COLO829 (cell line): ENCODE measurements at regions not wholly inside any gene's neighbourhood (a gene's known extent, or its start where the extent isn't known, plus 50 kb on each side); places are given as distances from the start of the nearest gene placed in this dataset.
"Not testable (repeated sequence)": the region's sequence is repeated elsewhere in the genome, so short reads cannot be mapped to it uniquely, and the experiment has no call there.

Experiments used
- DNase-seq: peaks from one replicate; pipeline ENCODE4 v3.0.0; 2012; ENCODE audit warnings: low spot score

DNA sequence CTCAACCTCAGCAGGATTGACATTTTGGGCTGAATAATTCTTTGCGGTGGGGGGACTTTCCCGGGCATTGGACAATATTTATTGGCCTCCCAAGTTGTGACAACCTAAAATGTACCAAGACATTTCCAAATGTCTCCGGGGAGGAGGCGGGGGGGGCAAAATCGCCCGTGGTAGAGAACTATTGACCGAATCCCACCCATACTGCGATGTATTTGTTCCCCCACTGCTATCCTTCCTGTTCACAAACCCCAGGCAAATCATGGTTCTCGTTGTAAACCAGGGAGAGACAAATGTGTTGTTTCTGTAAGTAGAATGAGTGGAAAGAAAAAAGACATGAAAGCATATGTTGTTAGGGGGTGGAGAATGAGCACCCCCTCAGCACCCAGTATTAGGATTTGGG lies 141.9 kb downstream of the PSAT1 start:
- DNase-seq, result no peak

DNA sequence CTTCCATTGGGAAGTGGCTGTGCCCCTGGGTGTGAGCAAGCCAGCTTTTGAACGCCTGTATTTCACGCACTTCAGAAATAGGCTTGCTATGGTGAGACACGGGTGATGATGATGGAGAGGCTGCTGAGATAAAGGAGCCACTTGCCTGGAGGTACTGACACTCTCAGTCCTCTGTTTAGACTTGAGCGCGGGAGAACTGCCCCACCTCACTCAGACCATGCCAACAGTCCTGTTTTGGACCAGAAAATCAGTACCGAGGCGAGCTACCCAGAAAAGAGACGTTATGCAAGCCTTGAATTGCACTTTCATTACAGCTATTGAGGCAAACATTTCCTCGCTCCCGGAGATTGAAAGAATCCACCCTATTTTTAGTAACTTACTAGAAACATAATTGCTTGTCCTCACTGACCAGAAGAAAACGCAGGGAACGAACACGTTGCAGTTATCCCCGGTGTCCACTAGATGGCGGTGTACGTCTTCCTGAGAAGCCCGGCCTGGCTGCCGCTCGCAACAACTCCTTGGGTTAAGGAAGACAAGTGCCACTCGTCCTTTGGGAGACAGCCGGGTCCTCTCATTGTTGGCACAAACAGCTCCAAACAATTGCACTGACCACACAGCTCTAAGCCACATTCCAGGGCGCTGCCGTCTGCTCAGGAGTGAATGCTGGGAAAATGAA lies 142.4 kb downstream of the PSAT1 start:
- DNase-seq, result peak; percentile 81

DNA sequence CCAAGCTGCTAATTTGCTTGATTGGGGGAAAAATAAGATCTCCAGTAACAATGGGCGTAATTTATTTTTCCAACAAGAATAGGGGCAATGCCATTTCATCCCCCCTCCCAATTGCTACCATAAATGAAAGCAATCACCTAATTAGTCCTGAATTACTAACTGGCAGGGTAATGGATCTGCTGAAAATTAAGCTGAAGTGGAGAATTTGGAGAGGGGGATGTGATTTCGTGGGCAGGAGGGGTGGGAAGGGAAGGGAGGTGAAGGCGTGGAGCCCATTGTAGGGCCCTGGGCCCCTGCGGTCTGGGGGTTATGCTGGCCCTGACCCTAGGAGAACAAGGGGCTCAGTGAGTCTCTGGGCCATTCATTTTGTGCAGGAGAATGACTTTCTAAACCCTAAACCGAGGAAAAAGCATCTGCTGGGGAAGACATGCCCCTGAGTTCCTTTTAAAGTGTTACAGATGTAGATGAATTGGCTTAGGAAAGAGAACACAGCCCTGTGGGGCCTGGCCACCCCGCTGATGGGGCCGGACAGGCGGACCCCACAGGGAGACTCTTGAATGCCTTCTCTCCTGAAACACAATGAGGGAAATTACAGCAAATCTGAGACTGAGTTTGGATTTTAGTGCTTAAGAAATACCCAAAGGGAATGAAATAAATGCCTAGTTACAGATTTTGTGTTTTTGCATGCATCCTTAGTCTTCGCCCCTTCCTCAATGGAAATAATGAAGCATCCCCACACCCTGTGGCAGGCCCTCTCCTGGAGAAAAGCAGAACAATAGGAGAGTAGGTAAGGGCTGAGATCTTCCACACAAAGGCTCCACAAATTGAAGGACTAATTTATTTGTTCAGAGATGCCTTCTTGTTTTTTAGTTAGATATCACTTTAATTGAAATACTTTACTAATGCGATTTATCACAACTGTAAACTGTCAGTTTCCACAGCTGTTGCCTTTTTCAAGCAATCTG lies 143.2 kb downstream of the PSAT1 start:
- no peak for DNase-seq

DNA sequence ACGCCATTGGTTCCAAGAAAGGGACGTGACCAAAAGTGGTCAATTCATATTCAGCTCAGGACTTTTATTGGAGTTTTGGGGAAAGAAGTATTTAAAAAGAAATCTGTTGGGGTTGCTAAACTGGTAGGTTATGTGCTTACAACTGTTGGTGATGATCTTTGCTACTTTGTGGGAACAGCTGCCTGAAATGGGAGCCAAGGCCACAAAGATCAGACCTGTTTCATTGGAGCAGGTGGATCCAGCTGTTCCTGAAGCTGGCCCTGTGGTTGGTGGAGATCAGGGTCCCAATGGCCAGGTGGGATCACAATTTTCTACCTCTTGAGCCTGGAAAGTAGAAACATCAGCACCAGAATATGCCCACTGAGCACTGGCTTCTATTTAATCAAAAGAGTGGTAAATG lies 144.5 kb downstream of the PSAT1 start:
- no peak for DNase-seq

DNA sequence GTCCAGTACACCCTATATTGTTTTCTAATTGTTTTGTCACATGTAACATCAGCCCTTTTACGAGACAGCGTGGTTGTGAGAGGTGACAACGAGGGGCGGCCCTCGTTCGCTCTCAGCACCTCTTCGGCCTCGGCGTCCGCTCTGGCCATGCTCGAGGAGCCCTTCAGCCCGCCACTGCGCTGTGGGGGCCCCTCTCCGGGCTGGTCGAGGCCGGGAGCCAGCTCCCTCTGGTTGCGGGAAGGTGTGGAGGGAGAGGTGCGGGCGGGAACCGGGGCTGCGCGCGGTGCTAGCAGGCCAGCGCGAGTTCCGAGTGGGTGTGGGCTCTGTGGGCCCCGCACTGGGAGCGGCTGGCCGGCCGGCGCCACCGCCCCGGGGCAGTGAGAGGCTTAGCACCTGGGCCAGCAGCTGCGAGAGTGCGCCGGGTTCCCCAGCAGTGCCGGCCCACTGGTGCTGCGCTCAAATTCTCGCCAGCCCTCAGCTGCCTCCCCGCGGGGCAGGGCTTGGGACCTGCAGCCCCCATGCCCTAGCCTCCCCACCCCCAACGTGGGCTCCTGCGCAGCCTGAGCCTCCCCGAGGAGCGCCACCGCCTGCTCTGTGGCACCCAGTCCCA lies 145.0 kb downstream of the PSAT1 start:
- DNase-seq, result no peak

DNA sequence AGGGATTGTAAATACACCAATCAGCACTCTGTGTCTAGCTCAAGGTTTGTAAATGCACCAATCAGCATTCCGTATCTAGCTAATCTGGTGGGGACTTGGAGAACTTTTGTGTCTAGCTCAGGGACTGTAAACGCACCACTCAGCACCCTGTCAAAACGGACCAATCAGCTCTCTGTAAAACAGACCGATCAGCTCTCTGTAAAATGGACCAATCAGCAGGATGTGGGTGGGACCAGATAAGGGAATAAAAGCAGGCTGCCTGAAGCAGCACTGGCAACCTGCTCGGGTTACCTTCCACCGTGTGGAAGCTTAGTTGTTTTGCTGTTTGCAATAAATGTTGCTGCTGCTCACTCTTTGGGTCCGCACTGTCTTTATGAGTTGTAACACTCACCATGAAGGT lies 145.7 kb downstream of the PSAT1 start:
- not testable (repeated sequence) for DNase-seq

DNA sequence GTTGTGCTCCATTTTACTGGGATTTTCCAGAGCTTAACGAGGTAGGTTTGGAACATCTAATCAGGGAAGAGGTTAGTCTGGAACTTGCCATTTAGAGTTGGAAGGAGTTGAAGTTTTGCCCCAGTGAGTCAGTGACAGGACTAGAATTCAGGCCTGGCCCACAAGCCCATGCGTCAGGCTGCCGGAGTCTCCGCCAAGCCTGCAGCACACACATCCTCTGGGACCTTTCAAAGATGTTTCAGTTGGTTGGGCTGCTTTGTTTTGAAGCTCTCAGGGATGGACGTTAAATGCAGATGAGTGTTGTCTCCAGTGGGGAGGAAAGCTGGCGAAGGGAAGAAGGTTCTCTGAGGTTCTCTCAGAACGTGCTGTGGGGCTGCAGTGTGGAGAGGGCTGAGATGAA lies 147.0 kb downstream of the PSAT1 start:
- DNase-seq, result no peak

DNA sequence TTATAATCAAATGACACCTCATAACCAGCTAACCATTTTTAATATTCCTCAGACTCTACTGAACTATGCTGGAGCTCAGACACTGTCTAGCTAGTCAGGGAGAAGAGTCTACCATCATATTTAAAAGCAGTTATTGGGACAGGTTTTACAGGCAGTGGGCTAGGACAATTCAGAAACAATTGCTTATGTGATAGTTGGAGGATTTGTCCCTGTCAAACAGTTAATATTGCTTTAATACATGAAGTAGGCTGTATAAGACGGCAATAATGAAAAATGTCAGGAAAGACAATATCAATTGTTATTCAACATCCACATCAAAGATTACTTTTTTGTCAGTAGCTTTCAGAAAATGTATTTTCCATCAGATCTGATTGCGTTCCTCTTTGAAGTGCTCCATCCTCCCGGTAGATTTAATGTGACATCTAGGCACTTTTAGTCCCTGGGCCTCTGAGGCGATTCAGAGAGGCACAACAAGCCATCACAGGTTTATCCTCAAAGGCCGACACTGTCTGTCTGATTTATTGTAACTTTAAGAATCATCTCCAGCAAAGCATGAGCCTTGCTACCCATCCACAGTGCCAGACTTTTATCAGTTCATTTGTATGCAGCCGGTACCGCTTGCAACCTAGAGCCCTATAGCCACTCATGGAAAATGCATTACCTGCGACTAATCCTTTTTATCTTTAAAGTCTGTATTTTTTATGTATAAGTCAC lies 152.2 kb downstream of the PSAT1 start:
- DNase-seq, result no peak

DNA sequence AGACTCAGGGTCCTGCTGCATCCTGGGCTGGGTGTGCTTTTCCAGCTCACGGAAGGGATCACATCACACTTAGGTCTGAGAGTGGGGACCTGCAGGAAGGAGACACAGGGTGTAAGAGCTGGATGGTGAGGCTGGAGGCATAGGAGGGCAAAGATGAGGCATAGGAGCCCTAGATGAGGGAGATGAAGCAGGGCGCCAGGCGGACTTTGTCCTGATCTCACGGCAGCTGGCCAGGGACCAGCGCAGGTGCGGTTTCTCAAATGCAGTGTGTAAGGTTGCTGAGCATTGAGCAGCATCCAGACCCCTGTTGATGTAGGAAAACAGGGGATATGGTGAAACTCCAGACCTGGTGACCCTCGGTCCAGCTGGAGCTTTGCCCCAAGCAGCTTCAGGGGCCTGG lies 156.5 kb downstream of the PSAT1 start:
- DNase-seq, result no peak

DNA sequence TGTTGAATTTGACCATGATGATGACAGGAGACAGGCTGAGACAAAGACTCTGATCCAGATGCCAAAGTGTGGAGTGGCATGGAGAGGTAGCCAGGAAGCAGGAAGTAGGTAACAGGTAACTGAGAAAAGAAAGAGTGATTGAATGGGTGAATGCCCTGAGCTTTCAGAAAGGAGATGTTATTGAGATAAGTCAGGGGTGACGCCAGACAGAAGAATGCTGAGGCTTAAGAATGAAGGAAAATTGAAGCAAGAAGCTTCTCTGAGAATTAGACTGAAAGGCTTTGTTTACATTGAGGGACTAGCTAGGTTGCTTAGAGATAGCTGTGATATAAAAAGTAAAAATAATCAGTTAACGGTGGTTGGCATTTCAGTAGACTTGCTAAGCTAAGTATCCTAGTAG lies 165.7 kb downstream of the PSAT1 start:
- DNase-seq, result no peak

DNA sequence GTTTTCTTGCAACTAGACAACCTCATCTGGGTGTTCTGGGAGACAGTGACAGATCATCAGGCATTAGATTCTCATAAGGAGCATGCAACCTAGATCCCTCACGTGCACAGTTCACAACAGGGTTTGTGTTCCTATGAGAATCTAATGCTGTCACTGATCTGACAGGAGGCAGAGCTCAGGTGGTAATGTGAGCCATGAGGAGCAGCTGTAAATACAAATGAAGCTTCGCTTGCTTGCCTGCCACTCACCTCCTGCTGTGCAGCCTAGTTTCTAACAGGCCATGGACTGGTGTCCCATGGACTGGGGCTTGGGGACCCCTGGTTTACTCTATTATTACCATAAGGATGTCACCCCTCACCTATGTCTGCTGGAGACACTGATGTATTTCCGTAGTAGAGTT lies 166.8 kb downstream of the PSAT1 start:
- no peak for DNase-seq

DNA sequence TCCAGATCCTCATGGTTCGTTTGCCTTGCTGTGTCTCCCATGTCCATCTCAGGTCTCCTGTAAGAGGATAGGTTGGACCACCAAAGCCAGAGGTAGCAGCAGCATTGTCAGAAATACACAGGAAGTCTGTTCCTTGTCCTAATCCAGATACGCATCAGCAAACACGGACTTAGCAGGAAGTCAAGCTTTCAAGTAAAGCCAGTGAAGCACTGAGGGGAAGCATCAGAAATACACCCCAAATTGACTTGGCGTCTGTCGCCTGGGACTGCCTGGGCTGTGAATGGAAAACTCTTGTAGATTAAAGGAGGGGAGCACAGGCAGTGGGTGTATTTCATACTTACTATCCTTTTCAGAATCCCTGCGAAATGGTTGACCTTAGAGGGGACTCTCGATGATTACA lies 171.3 kb downstream of the PSAT1 start:
- no peak for DNase-seq

DNA sequence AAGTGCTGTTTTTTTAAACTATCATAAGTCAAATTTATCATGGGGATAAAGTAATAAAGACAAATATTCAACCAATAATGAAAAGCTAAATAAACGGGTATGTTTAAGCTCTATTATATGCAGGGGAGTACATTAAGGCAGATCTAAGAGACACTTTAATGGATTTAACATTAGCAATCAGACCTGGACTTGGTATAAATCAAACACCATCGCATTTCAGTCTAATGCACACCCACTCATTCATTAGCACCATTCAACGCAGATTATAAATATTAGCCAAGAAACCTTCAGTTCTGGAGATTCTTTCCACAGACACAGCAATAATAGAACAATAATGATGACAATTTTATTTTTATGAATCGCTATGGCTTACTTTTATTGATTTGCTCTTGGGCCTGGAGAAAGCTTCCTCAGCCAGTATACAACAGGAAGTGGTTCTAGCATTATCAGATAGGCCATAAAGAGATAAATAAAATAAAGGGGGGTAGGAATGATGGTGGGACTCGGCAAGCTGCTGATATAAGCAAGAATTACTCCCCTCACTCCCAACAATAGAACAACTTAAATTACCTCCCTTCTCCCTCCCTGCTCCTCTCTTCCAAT lies 172.2 kb downstream of the PSAT1 start:
- no peak for DNase-seq

DNA sequence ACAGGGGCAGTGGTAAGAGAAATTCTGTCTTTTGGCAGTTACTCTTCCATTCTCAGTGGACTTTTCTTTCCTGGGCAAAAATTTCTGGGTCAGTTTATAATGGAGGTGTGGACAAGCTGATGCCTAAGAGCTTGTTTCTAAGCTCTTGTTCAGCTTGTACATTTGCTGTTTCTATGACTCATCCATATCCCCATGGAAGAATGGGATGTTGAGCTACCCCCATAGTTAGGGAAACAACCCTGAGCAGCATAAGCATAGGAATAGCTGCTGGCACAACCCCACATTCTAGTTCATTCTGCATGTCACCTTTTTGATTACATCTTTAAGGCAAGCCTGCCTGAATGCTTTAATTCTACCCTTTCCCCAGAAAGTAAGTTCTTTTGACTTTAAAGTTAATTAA lies 173.3 kb downstream of the PSAT1 start:
- DNase-seq, result no peak

DNA sequence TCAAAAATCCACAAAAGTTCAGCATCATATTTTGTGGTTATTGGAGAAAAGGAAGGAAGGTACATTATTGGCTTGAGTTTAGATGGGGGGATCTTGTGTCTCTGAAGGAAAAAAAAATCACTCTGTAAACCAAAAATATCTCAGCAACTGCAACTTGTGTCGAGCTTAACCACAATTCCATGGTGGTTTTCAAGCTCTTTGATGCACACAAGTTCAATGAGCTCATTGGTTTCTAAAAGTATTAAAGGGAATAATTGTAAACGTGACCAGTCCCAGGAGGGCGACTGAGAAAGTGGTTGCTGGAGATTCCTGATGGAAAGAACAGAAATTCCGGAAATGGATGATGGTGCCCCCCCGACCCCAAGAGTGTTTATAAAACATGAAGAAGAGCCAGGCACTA lies 173.8 kb downstream of the PSAT1 start:
- DNase-seq, result no peak

DNA sequence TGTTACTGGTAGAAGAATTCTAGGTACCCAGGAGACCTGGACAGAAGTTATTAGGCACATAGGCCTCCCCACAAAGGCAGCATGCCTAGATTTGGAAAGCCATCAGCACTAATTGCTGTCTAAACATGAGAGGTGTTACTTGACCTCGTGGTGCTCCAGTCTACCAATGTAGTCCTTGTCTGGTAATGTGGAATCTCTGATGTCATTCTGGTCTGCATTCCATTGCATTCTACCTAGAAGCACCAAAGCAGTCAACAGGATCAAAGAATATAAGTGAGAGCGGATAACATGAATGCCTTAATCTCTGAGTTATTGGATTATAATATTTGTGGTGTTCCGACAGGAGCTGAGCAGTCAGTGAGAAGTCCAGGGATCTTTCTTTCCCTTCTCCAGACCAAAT lies 175.2 kb downstream of the PSAT1 start:
- no peak for DNase-seq

DNA sequence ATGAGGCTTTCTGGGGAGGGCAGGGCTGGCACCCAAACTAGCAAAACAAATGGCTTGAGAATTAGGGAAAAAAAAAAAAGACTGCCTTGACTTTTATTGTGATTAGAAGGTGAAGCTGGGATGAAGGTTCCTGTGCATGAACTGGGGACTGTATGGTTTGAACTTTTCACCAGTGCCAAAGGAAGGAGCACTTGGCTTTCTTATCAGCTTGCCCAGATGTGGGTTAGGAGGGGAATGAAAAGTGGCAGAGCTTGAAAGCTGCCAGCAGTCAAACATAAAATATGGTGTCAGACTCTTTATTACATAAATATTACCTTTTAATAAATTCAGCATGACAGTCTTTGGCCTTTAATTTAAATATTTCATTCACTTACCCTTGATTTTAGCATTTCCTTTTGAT lies 182.5 kb downstream of the PSAT1 start:
- DNase-seq, result no peak

DNA sequence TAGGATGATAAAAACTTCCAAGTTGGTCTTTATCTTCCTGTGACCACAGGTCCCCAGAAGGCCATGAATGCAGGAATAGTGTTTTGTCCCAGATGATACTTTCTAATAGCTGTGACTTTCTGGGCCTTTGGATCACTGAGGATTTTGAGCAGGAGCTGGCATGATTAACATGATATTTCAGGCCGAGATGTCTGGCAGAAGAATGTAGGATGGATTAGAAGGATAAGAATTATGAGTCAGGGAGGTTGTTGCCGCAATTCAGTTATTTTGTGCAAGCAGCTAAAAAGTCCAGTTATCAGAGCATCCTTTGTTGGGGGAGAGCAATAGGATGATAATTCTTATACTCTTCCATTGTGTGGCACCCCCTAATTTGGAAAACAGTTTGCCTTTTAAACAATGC lies 189.7 kb downstream of the PSAT1 start:
- no peak for DNase-seq

DNA sequence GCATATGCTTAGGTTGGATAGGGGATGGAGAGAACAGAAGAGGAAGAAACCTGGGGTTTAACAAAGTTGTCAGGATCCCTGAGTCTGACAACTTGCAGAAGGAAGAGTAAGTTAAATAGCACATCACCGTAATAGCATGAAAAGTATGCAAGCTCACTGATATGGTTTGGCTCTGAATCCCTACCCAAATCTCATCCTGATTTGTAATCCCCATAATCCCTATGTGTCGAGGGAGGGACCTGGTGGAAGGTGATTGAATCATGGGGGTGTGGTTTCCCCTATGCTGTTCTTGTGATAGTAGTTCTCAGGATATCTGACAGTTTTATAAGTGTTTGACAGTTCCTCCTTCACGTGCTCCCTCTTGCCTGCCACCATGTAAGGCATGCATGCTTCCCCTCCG lies 193.3 kb downstream of the PSAT1 start:
- no peak for DNase-seq

DNA sequence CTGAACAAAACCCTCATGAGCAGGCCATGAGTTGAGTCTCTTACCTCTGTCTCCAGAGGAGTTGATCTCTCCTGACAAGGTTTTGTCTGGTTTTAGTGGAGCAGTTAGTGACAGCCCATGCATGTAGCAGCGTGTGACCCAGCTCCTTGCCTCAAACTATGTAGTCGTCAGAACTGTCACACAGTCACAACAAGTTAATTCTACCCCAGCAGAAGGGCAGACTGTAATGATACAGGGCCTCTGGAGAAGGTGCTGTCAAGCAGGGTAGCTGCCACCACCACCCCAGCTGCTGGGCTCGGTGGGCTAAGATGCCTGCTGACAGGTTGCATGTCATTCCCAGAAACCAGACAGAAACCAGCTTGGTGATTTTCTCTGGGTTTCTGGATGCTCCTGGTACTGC lies 194.5 kb downstream of the PSAT1 start:
- DNase-seq, result no peak

DNA sequence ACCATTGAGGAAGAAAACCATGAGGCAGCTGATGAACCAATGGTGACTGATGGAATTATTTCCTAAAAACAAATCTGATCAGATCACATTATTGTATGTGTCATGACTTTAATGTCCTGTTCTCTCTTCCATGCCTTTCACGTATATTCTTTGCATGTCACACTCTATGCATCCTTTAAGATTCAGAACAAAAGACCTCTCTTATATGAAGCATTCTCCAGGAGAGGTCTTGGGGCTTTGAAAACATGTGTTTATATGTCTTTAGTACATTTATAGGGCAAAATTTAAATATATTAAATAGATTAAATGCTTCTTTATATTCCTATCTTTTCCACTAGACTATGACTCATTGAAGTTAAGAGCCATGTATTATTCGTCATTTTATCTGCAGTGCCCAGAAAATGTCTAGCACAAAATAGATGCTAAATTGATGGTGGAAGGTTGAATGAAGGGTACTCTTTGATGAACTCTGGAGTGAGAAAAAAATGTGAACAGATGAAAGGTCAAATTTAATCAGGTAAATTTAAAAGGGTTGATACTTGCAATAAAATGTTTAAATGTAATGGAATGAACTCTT lies 196.3 kb downstream of the PSAT1 start:
- DNase-seq, result peak; percentile 59

DNA sequence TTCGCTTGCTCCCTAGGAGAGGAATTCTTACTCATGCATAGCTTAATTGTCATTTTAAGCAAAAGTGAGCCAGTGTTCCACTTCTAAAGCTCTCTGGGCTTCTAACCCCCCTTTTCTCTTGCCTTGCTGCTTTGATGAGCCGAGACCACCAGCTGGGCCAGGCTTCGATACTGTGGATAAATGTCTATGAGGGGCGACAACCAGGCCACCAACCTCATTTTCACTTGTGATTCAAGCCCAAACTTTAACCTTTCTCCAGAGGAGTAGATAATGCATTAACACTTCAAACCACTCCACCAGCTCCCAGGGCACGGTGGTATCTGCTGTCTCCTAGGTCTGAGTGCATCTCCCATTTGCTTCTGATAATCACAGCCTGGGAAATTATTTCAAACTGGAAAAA lies 205.6 kb downstream of the PSAT1 start:
- DNase-seq, result no peak
